Nephron (organoid): ENCODE measurements at regions not wholly inside any gene's neighbourhood (a gene's known extent, or its start where the extent isn't known, plus 50 kb on each side); places are given as distances from the start of the nearest gene placed in this dataset.

Source experiments
- H3K27ac Mint-ChIP-seq, 3 experiments: 2 replicates each; pipeline ENCODE4 v1.8.0; 2020; ENCODE audit warnings: mixed read lengths in 3 of 3, mild to moderate bottlenecking in 2 of 3, moderate library complexity in 1 of 3
- H3K27me3 Mint-ChIP-seq: 2 replicates; pipeline ENCODE4 v1.8.0; 2021; ENCODE audit warnings: low read depth, mild to moderate bottlenecking, moderate library complexity, mixed read lengths
- H3K36me3 Mint-ChIP-seq: 2 replicates; pipeline ENCODE4 v1.8.0; 2020; ENCODE audit warnings: low read depth, mixed read lengths
- H3K4me1 Mint-ChIP-seq: 2 replicates; pipeline ENCODE4 v1.8.0; 2020; ENCODE audit warnings: mixed read lengths
- H3K4me3 Mint-ChIP-seq, 3 experiments: 2 replicates each; pipeline ENCODE4 v1.8.0; 2020; ENCODE audit warnings: mild to moderate bottlenecking in 3 of 3, mixed read lengths in 3 of 3, moderate library complexity in 2 of 3
- H3K9me3 Mint-ChIP-seq: 2 replicates; pipeline ENCODE4 v1.8.0; 2020; ENCODE audit warnings: mixed read lengths
- TF ChIP-seq, protein P1 (sequence below), 3 experiments: fragments of 200-600 bp; sonication (generic); IDR thresholded peaks; one replicate each; pipeline ENCODE4 v1.5.0; 2021; ENCODE audit warnings: antibody characterized with exemption in 3 of 3; ENCODE audit not compliant: unreplicated experiment in 3 of 3

DNA sequence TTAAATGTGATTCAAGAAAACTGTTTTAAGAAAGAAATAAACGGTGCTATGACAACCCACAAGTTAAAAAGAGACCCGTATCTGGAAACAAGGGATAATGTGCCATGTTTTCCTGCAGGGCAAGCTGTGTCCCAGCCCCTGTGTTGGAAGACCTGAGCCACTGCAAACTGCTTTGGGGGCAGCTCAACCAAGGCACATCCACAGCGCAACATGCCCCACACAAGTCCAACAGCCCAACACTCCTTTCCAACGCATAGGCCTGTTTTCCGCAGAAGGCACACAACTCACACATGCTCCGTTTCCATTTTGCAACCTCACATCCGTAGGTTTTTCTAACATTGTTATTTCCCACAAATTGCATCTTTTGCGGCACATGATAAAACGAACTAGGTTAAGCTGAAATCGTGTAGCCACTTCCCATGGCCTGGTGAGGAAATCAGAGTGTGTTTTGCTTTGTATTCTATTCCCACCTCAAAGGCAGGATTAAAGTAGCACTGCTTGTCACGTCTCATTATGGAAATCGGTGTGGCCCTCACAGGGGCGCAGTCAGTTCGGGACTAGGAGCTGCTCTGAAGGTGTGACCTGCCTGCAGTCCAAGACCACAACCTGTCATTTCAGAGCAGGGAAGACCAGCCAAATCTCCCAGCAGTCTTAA, 50.5 kb upstream of the ZNF516 start:
- peaks cover 7% of the 10 kb centered on the region for H3K27me3 Mint-ChIP-seq
- H3K4me1 Mint-ChIP-seq = peaks cover 5% of the 10 kb centered on the region
- peak overlapping the region in 1 of 3 experiments; percentile 59 for H3K27ac Mint-ChIP-seq
- TF ChIP-seq, protein P1, sequence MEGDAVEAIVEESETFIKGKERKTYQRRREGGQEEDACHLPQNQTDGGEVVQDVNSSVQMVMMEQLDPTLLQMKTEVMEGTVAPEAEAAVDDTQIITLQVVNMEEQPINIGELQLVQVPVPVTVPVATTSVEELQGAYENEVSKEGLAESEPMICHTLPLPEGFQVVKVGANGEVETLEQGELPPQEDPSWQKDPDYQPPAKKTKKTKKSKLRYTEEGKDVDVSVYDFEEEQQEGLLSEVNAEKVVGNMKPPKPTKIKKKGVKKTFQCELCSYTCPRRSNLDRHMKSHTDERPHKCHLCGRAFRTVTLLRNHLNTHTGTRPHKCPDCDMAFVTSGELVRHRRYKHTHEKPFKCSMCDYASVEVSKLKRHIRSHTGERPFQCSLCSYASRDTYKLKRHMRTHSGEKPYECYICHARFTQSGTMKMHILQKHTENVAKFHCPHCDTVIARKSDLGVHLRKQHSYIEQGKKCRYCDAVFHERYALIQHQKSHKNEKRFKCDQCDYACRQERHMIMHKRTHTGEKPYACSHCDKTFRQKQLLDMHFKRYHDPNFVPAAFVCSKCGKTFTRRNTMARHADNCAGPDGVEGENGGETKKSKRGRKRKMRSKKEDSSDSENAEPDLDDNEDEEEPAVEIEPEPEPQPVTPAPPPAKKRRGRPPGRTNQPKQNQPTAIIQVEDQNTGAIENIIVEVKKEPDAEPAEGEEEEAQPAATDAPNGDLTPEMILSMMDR (IDR thresholded peaks at IDR 0.05; ENCODE audit: unreplicated experiment in 3 of 3) = no peak
- H3K4me3 Mint-ChIP-seq = no peak overlapping the region
- peaks cover 8% of the 10 kb centered on the region for H3K9me3 Mint-ChIP-seq
- peaks cover 14% of the 10 kb centered on the region for H3K36me3 Mint-ChIP-seq

- Mint-ChIP-seq H3K27ac (no peak overlapping the region), H3K9me3 (peaks cover 3% of the 10 kb centered on the region), H3K4me3 (no peak overlapping the region), H3K36me3 (peaks cover 13% of the 10 kb centered on the region), H3K4me1 (peaks cover 5% of the 10 kb centered on the region), H3K27me3 (peaks cover 7% of the 10 kb centered on the region)
- TF ChIP-seq, protein P1 (IDR thresholded peaks at IDR 0.05; ENCODE audit: unreplicated experiment in 3 of 3) = no peak
These were observed 49.7 kb upstream of the ZNF516 start for GRCh38 chr18:76544511-76545345.
